ENCODE measurements at regions not wholly inside any gene's neighbourhood (a gene's known extent, or its start where the extent isn't known, plus 50 kb on each side); places are given as distances from the start of the nearest gene placed in this dataset.

- intact Hi-C loops (cut with DNase I) = no loop called here
- Histone ChIP-seq H3K27ac (no peak overlapping the region), H3K27me3 (replicated peaks; ENCODE audit: insufficient read depth) (peaks cover 2% of the 10 kb centered on the region), H3K4me1 (replicated peaks) (no peaks in the 10 kb centered on the region), H3K9me3 (no peaks in the 10 kb centered on the region), H3K36me3 (no peaks in the 10 kb centered on the region), H3K4me3 (no peak overlapping the region)
- DNase-seq (ENCODE audit: low spot score) = no peak
- WGBS = 33% methylated on average over 6 of the region's 6 CpGs
- TF ChIP-seq CTCF (IDR thresholded peaks at IDR 0.05) (no peak), POLR2A (IDR thresholded peaks at IDR 0.05) (no peak)
Observed at GRCh38 chr9:93820667-93821306, 134.4 kb downstream of the BARX1 start.

- DNase-seq (ENCODE audit: low spot score) = no peak
- Histone ChIP-seq H3K4me1 (replicated peaks) (no peaks in the 10 kb centered on the region), H3K36me3 (no peaks in the 10 kb centered on the region), H3K27ac (no peak overlapping the region), H3K27me3 (replicated peaks; ENCODE audit: insufficient read depth) (peaks cover 2% of the 10 kb centered on the region), H3K9me3 (no peaks in the 10 kb centered on the region), H3K4me3 (no peak overlapping the region)
- intact Hi-C loops (cut with DNase I) = no loop called here
- 85% methylated on average over 5 of the region's 5 CpGs for WGBS
- TF ChIP-seq CTCF (IDR thresholded peaks at IDR 0.05) (no peak), POLR2AphosphoS5 (IDR thresholded peaks at IDR 0.05) (no peak), POLR2A (IDR thresholded peaks at IDR 0.05) (no peak)
Observed at GRCh38 chr9:93819905-93820304, 135.2 kb downstream of the BARX1 start.

- Histone ChIP-seq H3K27ac (no peak overlapping the region), H3K4me1 (replicated peaks) (no peaks in the 10 kb centered on the region), H3K36me3 (no peaks in the 10 kb centered on the region), H3K9me3 (no peaks in the 10 kb centered on the region), H3K27me3 (replicated peaks; ENCODE audit: insufficient read depth) (peaks cover 2% of the 10 kb centered on the region), H3K4me3 (no peak overlapping the region)
- TF ChIP-seq POLR2AphosphoS5 (IDR thresholded peaks at IDR 0.05) (no peak), POLR2A (IDR thresholded peaks at IDR 0.05) (no peak), CTCF (IDR thresholded peaks at IDR 0.05) (no peak)
- intact Hi-C loops (cut with DNase I) = no loop called here
- DNase-seq (ENCODE audit: low spot score) = no peak
- WGBS = 76% methylated on average over 17 of the region's 17 CpGs
Observed at GRCh38 chr9:93818827-93819472, 136.2 kb downstream of the BARX1 start.

GRCh38 chr9:93818237-93818636 lies 136.9 kb downstream of the BARX1 start:
- intact Hi-C loops (cut with DNase I) = no loop called here
- no peak overlapping the region for H3K4me3 ChIP-seq
- no peak overlapping the region for H3K27ac ChIP-seq

More at GRCh38 chr9:93818237-93818636, 136.9 kb downstream of the BARX1 start:
- DNase-seq (ENCODE audit: low spot score) = no peak
- H3K9me3 ChIP-seq = no peaks in the 10 kb centered on the region
- no peaks in the 10 kb centered on the region for H3K4me1 ChIP-seq (replicated peaks)
- no peaks in the 10 kb centered on the region for H3K36me3 ChIP-seq
- H3K27me3 ChIP-seq (replicated peaks; ENCODE audit: insufficient read depth) = peaks cover 2% of the 10 kb centered on the region
- TF ChIP-seq CTCF (IDR thresholded peaks at IDR 0.05) (no peak), POLR2A (IDR thresholded peaks at IDR 0.05) (no peak), POLR2AphosphoS5 (IDR thresholded peaks at IDR 0.05) (no peak)
